Body of pancreas (tissue), 4 donors: ENCODE measurements at regions not wholly inside any gene's neighbourhood (a gene's known extent, or its start where the extent isn't known, plus 50 kb on each side); places are given as distances from the start of the nearest gene placed in this dataset.
"Not testable (repeated sequence)": the region's sequence is repeated elsewhere in the genome, so short reads cannot be mapped to it uniquely, and the experiment has no call there.

Experiments
- POLR2A ChIP-seq, 3 donors: fragments of 450-650 bp; IDR thresholded peaks; one replicate each; pipeline ENCODE4 v1.6.1; 2016; ENCODE audit warnings: antibody characterized with exemption in 3 of 3, mild to moderate bottlenecking in 2 of 3
- TF ChIP-seq, protein P1 (sequence below), 7 experiments: fragments of 450-650 bp in 4 of 7; fragments of 200-600 bp in 3 of 7; sonication (generic) in 3 of 7; IDR thresholded peaks; one replicate each; pipeline ENCODE4 v1.5.1; 2016 to 2019; ENCODE audit warnings: antibody characterized with exemption in 7 of 7

DNA sequence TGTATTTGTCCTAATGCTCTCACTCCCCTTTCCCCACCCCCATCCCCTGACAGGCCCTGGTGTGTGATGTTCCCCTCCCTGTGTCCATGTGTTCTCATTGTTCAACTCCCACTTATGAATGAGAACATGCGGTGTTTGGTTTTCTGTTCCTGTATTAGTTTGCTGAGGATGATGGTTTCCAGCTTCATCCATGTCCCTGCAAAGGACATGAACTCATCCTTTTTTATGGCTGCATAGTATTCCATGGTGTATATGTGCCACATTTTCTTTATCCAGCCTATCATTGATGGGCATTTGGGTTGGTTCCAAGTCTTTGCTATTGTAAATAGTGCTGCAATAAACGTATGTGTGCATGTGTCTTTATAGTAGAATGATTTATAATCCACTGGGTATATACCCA lies 52.3 kb upstream of the BMP5 start:
- TF ChIP-seq, protein P1, sequence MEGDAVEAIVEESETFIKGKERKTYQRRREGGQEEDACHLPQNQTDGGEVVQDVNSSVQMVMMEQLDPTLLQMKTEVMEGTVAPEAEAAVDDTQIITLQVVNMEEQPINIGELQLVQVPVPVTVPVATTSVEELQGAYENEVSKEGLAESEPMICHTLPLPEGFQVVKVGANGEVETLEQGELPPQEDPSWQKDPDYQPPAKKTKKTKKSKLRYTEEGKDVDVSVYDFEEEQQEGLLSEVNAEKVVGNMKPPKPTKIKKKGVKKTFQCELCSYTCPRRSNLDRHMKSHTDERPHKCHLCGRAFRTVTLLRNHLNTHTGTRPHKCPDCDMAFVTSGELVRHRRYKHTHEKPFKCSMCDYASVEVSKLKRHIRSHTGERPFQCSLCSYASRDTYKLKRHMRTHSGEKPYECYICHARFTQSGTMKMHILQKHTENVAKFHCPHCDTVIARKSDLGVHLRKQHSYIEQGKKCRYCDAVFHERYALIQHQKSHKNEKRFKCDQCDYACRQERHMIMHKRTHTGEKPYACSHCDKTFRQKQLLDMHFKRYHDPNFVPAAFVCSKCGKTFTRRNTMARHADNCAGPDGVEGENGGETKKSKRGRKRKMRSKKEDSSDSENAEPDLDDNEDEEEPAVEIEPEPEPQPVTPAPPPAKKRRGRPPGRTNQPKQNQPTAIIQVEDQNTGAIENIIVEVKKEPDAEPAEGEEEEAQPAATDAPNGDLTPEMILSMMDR (IDR thresholded peaks at IDR 0.05): not testable (repeated sequence)
- not testable (repeated sequence) for TF ChIP-seq POLR2A (IDR thresholded peaks at IDR 0.05)
